IMR-90 (cell line): ENCODE measurements at regions not wholly inside any gene's neighbourhood (a gene's known extent, or its start where the extent isn't known, plus 50 kb on each side); places are given as distances from the start of the nearest gene placed in this dataset.

Source experiments
- ATAC-seq: fragments of 200-7000 bp; cut with Tn5 transposase; 2 replicates; pipeline ENCODE4 v1.9.1; 2020; ENCODE audit warnings: low read depth, mild to moderate bottlenecking, moderate library complexity
- BruUV-seq: library from RNA; stranded (reverse); fragments of 400-500 nt; replicated peaks from 2 replicates; lab custom pipeline; 2021; lab: Mats Ljungman, UMichigan
- CTCF ChIA-PET: fragments of 300-600 bp; formaldehyde crosslinking; extraction: SDS; loops from one replicate; lab custom pipeline; 2021; ENCODE audit warnings: antibody characterized with exemption; lab: Yijun Ruan, JAX
- POLR2A ChIA-PET: fragments of 300-600 bp; sonication (Branson Sonifier 250); formaldehyde crosslinking; loops from one replicate; lab custom pipeline; 2022; ENCODE audit warnings: antibody characterized with exemption; ENCODE audit not compliant: unreplicated experiment; lab: Charles Lee
- DNase-seq: peaks from one replicate; pipeline ENCODE4 v3.0.0; 2013
- H2AFZ ChIP-seq: replicated peaks from 2 replicates; pipeline ENCODE3; 2013; ENCODE audit warnings: low read length, mild to moderate bottlenecking; ENCODE audit not compliant: poor library complexity
- H2AK5ac ChIP-seq: 2 replicates; pipeline ENCODE4 v1.6.1; 2013; ENCODE audit warnings: low read depth, low read length, inconsistent platforms
- H2AK9ac ChIP-seq: replicated peaks from 2 replicates; pipeline ENCODE3; 2013; ENCODE audit warnings: mild to moderate bottlenecking, low read depth, low read length, moderate library complexity; ENCODE audit not compliant: poor library complexity
- H2BK120ac ChIP-seq: 2 replicates; pipeline ENCODE4 v1.6.1; 2013; ENCODE audit warnings: low read depth, low read length, inconsistent platforms
- H2BK15ac ChIP-seq: 3 replicates; pipeline ENCODE4 v1.6.1; 2013; ENCODE audit warnings: low read depth, low read length, inconsistent platforms
- H2BK20ac ChIP-seq: 2 replicates; pipeline ENCODE4 v1.6.1; 2013; ENCODE audit warnings: low read depth, mild to moderate bottlenecking, inconsistent platforms, low read length, moderate library complexity
- H2BK5ac ChIP-seq: 2 replicates; pipeline ENCODE4 v1.6.1; 2013; ENCODE audit warnings: mild to moderate bottlenecking, low read depth, low read length, inconsistent platforms; ENCODE audit not compliant: poor library complexity, severe bottlenecking
- H3K14ac ChIP-seq: replicated peaks from 2 replicates; pipeline ENCODE4 v1.6.1; 2013; ENCODE audit warnings: low read depth, low read length, inconsistent platforms
- H3K18ac ChIP-seq: 2 replicates; pipeline ENCODE4 v1.6.1; 2013; ENCODE audit warnings: low read depth, low read length, control low read depth
- H3K23ac ChIP-seq: 2 replicates; pipeline ENCODE4 v1.6.1; 2013; ENCODE audit warnings: low read depth, low read length, inconsistent platforms
- H3K27ac ChIP-seq: 2 replicates; pipeline ENCODE4 v1.5.1; 2013; ENCODE audit warnings: mild to moderate bottlenecking, control low read depth, low read length; ENCODE audit not compliant: insufficient read depth
- H3K27me3 ChIP-seq: 2 replicates; pipeline ENCODE4 v1.6.1; 2013; ENCODE audit warnings: low read length; ENCODE audit not compliant: control insufficient read depth, insufficient read depth
- H3K36me3 ChIP-seq: 2 replicates; pipeline ENCODE4 v1.6.1; 2013; ENCODE audit warnings: low read length, mixed read lengths; ENCODE audit not compliant: control insufficient read depth, insufficient read depth
- H3K4ac ChIP-seq: 2 replicates; pipeline ENCODE4 v1.6.1; 2013; ENCODE audit warnings: low read depth, low read length, inconsistent platforms
- H3K4me1 ChIP-seq: 2 replicates; pipeline ENCODE4 v1.6.1; 2013; ENCODE audit warnings: low read length, mixed read lengths; ENCODE audit not compliant: control insufficient read depth, insufficient read depth
- H3K4me2 ChIP-seq: 2 replicates; pipeline ENCODE4 v1.6.1; 2013; ENCODE audit warnings: low read depth, mild to moderate bottlenecking, control low read depth, low read length, moderate library complexity
- H3K4me3 ChIP-seq: 2 replicates; pipeline ENCODE4 v1.5.1; 2013; ENCODE audit warnings: low read depth, mild to moderate bottlenecking, control low read depth, low read length, moderate library complexity; ENCODE audit not compliant: insufficient read depth
- H3K56ac ChIP-seq: 2 replicates; pipeline ENCODE4 v1.6.1; 2013; ENCODE audit warnings: low read length, inconsistent platforms; ENCODE audit not compliant: insufficient read depth; ENCODE audit errors: extremely low read depth
- H3K79me1 ChIP-seq, 2 experiments: 2 replicates each; pipeline ENCODE4 v1.6.1; 2013; ENCODE audit warnings: low read length in 2 of 2, inconsistent platforms in 1 of 2, low read depth in 1 of 2
- H3K9ac ChIP-seq: 2 replicates; pipeline ENCODE4 v1.6.1; 2013; ENCODE audit warnings: low read depth, low read length, control low read depth
- H3K9me1 ChIP-seq: 2 replicates; pipeline ENCODE4 v1.6.1; 2013; ENCODE audit warnings: low read length, inconsistent platforms; ENCODE audit not compliant: insufficient read depth
- H3K9me3 ChIP-seq: 2 replicates; pipeline ENCODE4 v1.6.1; 2013; ENCODE audit warnings: low read length; ENCODE audit not compliant: control insufficient read depth, insufficient read depth
- H4K20me1 ChIP-seq: 2 replicates; pipeline ENCODE4 v1.6.1; 2013; ENCODE audit warnings: low read length, inconsistent platforms; ENCODE audit not compliant: insufficient read depth
- H4K5ac ChIP-seq: 2 replicates; pipeline ENCODE4 v1.6.1; 2013; ENCODE audit warnings: mild to moderate bottlenecking, low read depth, low read length, control low read depth
- H4K8ac ChIP-seq, 2 experiments: 2 replicates each; pipeline ENCODE4 v1.6.1; 2013; ENCODE audit warnings: low read depth in 2 of 2, low read length in 2 of 2, control low read depth in 1 of 2, inconsistent platforms in 1 of 2
- H4K91ac ChIP-seq: 2 replicates; pipeline ENCODE4 v1.6.1; 2013; ENCODE audit warnings: low read depth, low read length, inconsistent platforms; ENCODE audit not compliant: insufficient read depth
- BHLHE40 ChIP-seq: fragments of 150-350 bp; IDR thresholded peaks from 2 replicates; pipeline ENCODE4 v1.6.1; 2016; ENCODE audit warnings: mild to moderate bottlenecking, low read depth, low read length
- CHD1 ChIP-seq: IDR thresholded peaks from 2 replicates; pipeline ENCODE4 v1.6.1; 2012; ENCODE audit warnings: low read depth, low read length, improper control_type of control experiment
- FOS ChIP-seq: fragments of 150-350 bp; IDR thresholded peaks from 2 replicates; pipeline ENCODE4 v1.6.1; 2016; ENCODE audit warnings: low read depth, low read length
- MAFK ChIP-seq: IDR thresholded peaks from 2 replicates; pipeline ENCODE4 v1.6.1; 2012; ENCODE audit warnings: low read depth, low read length, improper control_type of control experiment
- RAD21 ChIP-seq: IDR thresholded peaks from 2 replicates; pipeline ENCODE4 v1.6.1; 2012; ENCODE audit warnings: low read length, improper control_type of control experiment
- USF2 ChIP-seq: fragments of 150-350 bp; IDR thresholded peaks from 2 replicates; pipeline ENCODE4 v1.6.1; 2017; ENCODE audit warnings: mild to moderate bottlenecking, antibody characterized with exemption, low read length, low read depth
- WGBS, 2 experiments: methylation state at CpG; one replicate each; pipeline versions ENCODE4 v1.1.5 to v1.1.7; 2013; ENCODE audit warnings: missing lambda C conversion rate in 2 of 2; ENCODE audit not compliant: insufficient read length in 1 of 2; ENCODE audit errors: extremely low coverage in 2 of 2; 5-methylcytosine and 5-hydroxymethylcytosine counted together
- dilution Hi-C: fragments of 300-500 bp; cut with HindIII; formaldehyde crosslinking; loops from one replicate; pipeline ENCODE4 v1.14.3; 2018; ENCODE audit warnings: low sequenced_read_pairs; ENCODE audit not compliant: unreplicated experiment
- in situ Hi-C: fragments of 300-500 bp; cut with MboI; formaldehyde crosslinking; loops from 3 replicates; pipeline ENCODE4 v1.14.3; 2019; ENCODE audit warnings: low sequenced_read_pairs, inconsistent platforms, mixed read lengths
- intact Hi-C: fragments of 100-400 bp; cut with micrococcal nuclease; formaldehyde crosslinking; loops from 2 replicates; pipeline ENCODE4 v1.10.0; 2022

DNA sequence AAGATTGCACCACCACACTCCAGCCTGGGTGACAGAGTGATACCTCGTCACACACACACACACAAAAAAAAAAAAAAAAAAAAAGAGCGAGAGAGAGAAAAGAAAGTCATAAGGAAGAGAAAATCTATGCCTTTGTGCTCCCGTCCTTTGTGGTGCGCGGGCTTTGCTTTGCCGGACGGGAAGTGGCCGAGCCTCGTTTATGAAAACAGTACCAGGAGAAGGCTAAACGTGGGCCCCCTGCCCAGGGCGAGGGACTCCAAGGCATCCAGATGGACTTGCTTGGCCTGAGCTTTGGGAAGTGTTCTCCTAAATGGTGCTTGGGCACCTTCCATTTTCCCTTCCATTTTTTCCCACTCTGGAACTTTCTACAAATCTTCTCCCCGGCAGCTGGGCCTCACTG, 109.3 kb upstream of the LRPAP1 start:
- no peak overlapping the region for H2BK15ac ChIP-seq
- H4K8ac ChIP-seq = no peak overlapping the region
- ATAC-seq (no peak), DNase-seq (no peak)
- no peak overlapping the region for H4K5ac ChIP-seq
- H3K79me1 ChIP-seq = no peaks in the 10 kb centered on the region
- no peaks in the 10 kb centered on the region for H3K9me1 ChIP-seq
- ChIA-PET POLR2A (no interaction called here), CTCF (no interaction called here)
- no peak overlapping the region for H3K4me3 ChIP-seq
- H2BK120ac ChIP-seq = no peak overlapping the region
- no peak overlapping the region for H3K23ac ChIP-seq
- H2AFZ ChIP-seq = no peak overlapping the region
- no peak overlapping the region for H3K9ac ChIP-seq
- no peak overlapping the region for H3K4ac ChIP-seq
- H3K4me1 ChIP-seq = no peaks in the 10 kb centered on the region; the same call in 1 of the 2 replicates
- H3K14ac ChIP-seq = no peak overlapping the region
- H3K4me2 ChIP-seq = no peak overlapping the region
- dilution Hi-C loops = no loop called here
- H4K20me1 ChIP-seq = no peaks in the 10 kb centered on the region
- 57% methylated on average over 1 of the region's 12 CpGs; no CpG with 5 or more reads in 1 of the 2 experiments for WGBS, 2 experiments
- no peaks in the 10 kb centered on the region for H3K36me3 ChIP-seq
- H4K91ac ChIP-seq = no peak overlapping the region
- in situ Hi-C loops = no loop called here
- no peak for TF ChIP-seq USF2
- TF ChIP-seq CHD1 = no peak
- no peak for TF ChIP-seq MAFK
- no peak for TF ChIP-seq BHLHE40
- TF ChIP-seq FOS = no peak
- TF ChIP-seq RAD21 = no peak
- no peak overlapping the region for H3K18ac ChIP-seq
- H3K56ac ChIP-seq = no peak overlapping the region
- peaks cover 16% of the 10 kb centered on the region for H3K27me3 ChIP-seq
- no TSS peak for BruUV-seq
- H2BK5ac ChIP-seq = no peak overlapping the region
- no peak overlapping the region for H3K27ac ChIP-seq
- intact Hi-C loops = no loop called here
- H3K9me3 ChIP-seq = 0 out of 2 replicates have a peak, but pooled peaks cover 2% of the 10 kb centered on the region
- no peak overlapping the region for H2AK9ac ChIP-seq
- H2BK20ac ChIP-seq = no peak overlapping the region
- H2AK5ac ChIP-seq = no peak overlapping the region
